Smooth muscle cell (in vitro differentiated cells): ENCODE measurements at regions not wholly inside any gene's neighbourhood (a gene's known extent, or its start where the extent isn't known, plus 50 kb on each side); places are given as distances from the start of the nearest gene placed in this dataset.

Experiments used
- DNase-seq: peaks from one replicate; lab custom pipeline; 2025; ENCODE audit not compliant: unreplicated experiment; lab: John Stamatoyannopoulos, UW
- H2AFZ ChIP-seq: fragments of 200-600 bp; sonication (generic); 2 replicates; pipeline ENCODE4 v1.6.0; 2016; ENCODE audit warnings: antibody characterized with exemption, low read depth, mild to moderate bottlenecking
- H3F3A ChIP-seq: fragments of 200-600 bp; sonication (generic); 2 replicates; pipeline ENCODE4 v1.6.0; 2017; ENCODE audit warnings: antibody characterized with exemption, low read depth
- H3K27ac ChIP-seq: fragments of 200-600 bp; sonication (generic); 2 replicates; pipeline ENCODE4 v1.5.1; 2016; ENCODE audit warnings: low read depth, mild to moderate bottlenecking
- H3K27me3 ChIP-seq: fragments of 200-600 bp; sonication (generic); 2 replicates; pipeline ENCODE4 v1.6.1; 2016; ENCODE audit warnings: low read depth, mild to moderate bottlenecking
- H3K36me3 ChIP-seq: fragments of 200-600 bp; sonication (generic); 2 replicates; pipeline ENCODE4 v1.5.1; 2016; ENCODE audit warnings: low read depth
- H3K4me1 ChIP-seq: fragments of 200-600 bp; sonication (generic); 2 replicates; pipeline ENCODE4 v1.5.1; 2016; ENCODE audit warnings: low read depth
- H3K4me2 ChIP-seq: fragments of 200-600 bp; sonication (generic); 2 replicates; pipeline ENCODE4 v1.6.0; 2016; ENCODE audit warnings: mild to moderate bottlenecking
- H3K4me3 ChIP-seq: fragments of 200-600 bp; sonication (generic); 2 replicates; pipeline ENCODE4 v1.5.1; 2016; ENCODE audit warnings: mild to moderate bottlenecking
- H3K79me2 ChIP-seq: fragments of 200-600 bp; sonication (generic); 2 replicates; pipeline ENCODE4 v1.6.0; 2016; ENCODE audit warnings: low read depth, mild to moderate bottlenecking
- H3K9ac ChIP-seq: fragments of 200-600 bp; sonication (generic); 2 replicates; pipeline ENCODE4 v1.6.0; 2016; ENCODE audit warnings: low read depth
- H3K9me3 ChIP-seq: fragments of 200-600 bp; sonication (generic); replicated peaks from 2 replicates; pipeline ENCODE4 v1.5.1; 2016; ENCODE audit warnings: low read depth
- H4K20me1 ChIP-seq: fragments of 200-600 bp; sonication (generic); 2 replicates; pipeline ENCODE4 v1.6.0; 2016; ENCODE audit warnings: low read depth
- WGBS: methylation state at CpG from one replicate; pipeline ENCODE4 v1.1.7; 2016; ENCODE audit warnings: low lambda C conversion rate; 5-methylcytosine and 5-hydroxymethylcytosine counted together
- TF ChIP-seq, protein P1 (sequence below): fragments of 200-600 bp; sonication (generic); IDR thresholded peaks from 2 replicates; pipeline ENCODE4 v1.5.1; 2017; ENCODE audit warnings: borderline replicate concordance, mild to moderate bottlenecking, antibody characterized with exemption; ENCODE audit not compliant: insufficient read depth, poor library complexity, severe bottlenecking

- Histone ChIP-seq H3K27ac (no peak overlapping the region), H3K4me3 (no peak overlapping the region), H3K79me2 (no peaks in the 10 kb centered on the region), H3K36me3 (no peaks in the 10 kb centered on the region), H4K20me1 (no peaks in the 10 kb centered on the region), H3K9me3 (no peaks in the 10 kb centered on the region), H3K27me3 (peaks cover 14% of the 10 kb centered on the region), H2AFZ (no peak overlapping the region), H3F3A (no peaks in the 10 kb centered on the region), H3K4me1 (no peaks in the 10 kb centered on the region), H3K4me2 (no peak overlapping the region), H3K9ac (no peak overlapping the region)
- TF ChIP-seq, protein P1, sequence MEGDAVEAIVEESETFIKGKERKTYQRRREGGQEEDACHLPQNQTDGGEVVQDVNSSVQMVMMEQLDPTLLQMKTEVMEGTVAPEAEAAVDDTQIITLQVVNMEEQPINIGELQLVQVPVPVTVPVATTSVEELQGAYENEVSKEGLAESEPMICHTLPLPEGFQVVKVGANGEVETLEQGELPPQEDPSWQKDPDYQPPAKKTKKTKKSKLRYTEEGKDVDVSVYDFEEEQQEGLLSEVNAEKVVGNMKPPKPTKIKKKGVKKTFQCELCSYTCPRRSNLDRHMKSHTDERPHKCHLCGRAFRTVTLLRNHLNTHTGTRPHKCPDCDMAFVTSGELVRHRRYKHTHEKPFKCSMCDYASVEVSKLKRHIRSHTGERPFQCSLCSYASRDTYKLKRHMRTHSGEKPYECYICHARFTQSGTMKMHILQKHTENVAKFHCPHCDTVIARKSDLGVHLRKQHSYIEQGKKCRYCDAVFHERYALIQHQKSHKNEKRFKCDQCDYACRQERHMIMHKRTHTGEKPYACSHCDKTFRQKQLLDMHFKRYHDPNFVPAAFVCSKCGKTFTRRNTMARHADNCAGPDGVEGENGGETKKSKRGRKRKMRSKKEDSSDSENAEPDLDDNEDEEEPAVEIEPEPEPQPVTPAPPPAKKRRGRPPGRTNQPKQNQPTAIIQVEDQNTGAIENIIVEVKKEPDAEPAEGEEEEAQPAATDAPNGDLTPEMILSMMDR = no peak
- 87% methylated on average over 8 of the region's 8 CpGs for WGBS
- no peak for DNase-seq
Measured at GRCh38 chr10:123554656-123555055, 111.5 kb upstream of the GPR26 start.

- H3K9ac ChIP-seq = no peak overlapping the region
- no peaks in the 10 kb centered on the region for H4K20me1 ChIP-seq
- H3K79me2 ChIP-seq = no peaks in the 10 kb centered on the region
- peaks cover 19% of the 10 kb centered on the region for H3K27me3 ChIP-seq
- no peaks in the 10 kb centered on the region for H3K36me3 ChIP-seq
- no peak for DNase-seq
- H3K4me3 ChIP-seq = no peak overlapping the region
- TF ChIP-seq, protein P1 = no peak
- no peak overlapping the region for H2AFZ ChIP-seq
- no peak overlapping the region for H3K27ac ChIP-seq
- no peaks in the 10 kb centered on the region for H3K4me1 ChIP-seq
- no peak overlapping the region for H3K4me2 ChIP-seq
- WGBS = 93% methylated on average over 4 of the region's 4 CpGs
- H3K9me3 ChIP-seq = no peaks in the 10 kb centered on the region
- H3F3A ChIP-seq = no peaks in the 10 kb centered on the region
Measured at GRCh38 chr10:123555616-123556015, 110.5 kb upstream of the GPR26 start.

GRCh38 chr10:123556049-123556448, 110.1 kb upstream of the GPR26 start:
- DNase-seq = no peak
- 95% methylated on average over 7 of the region's 7 CpGs for WGBS
- Histone ChIP-seq H3K9ac (no peak overlapping the region), H4K20me1 (no peaks in the 10 kb centered on the region), H3K4me2 (no peak overlapping the region), H3K36me3 (no peaks in the 10 kb centered on the region), H3K27me3 (peaks cover 19% of the 10 kb centered on the region), H3K79me2 (no peaks in the 10 kb centered on the region), H3K9me3 (no peaks in the 10 kb centered on the region), H3K27ac (no peak overlapping the region), H3F3A (no peaks in the 10 kb centered on the region), H3K4me1 (no peaks in the 10 kb centered on the region), H2AFZ (no peak overlapping the region), H3K4me3 (no peak overlapping the region)
- TF ChIP-seq, protein P1 = no peak

GRCh38 chr10:123556736-123557135, 109.4 kb upstream of the GPR26 start:
- DNase-seq = no peak
- TF ChIP-seq, protein P1 = no peak
- Histone ChIP-seq H3K4me2 (no peak overlapping the region), H3K9me3 (no peaks in the 10 kb centered on the region), H3K4me1 (no peaks in the 10 kb centered on the region), H3K9ac (no peak overlapping the region), H3K4me3 (no peak overlapping the region), H4K20me1 (no peaks in the 10 kb centered on the region), H3K79me2 (no peaks in the 10 kb centered on the region), H3K27ac (no peak overlapping the region), H3K27me3 (peaks cover 19% of the 10 kb centered on the region), H2AFZ (no peak overlapping the region), H3F3A (no peaks in the 10 kb centered on the region), H3K36me3 (no peaks in the 10 kb centered on the region)
- 89% methylated on average over 16 of the region's 16 CpGs for WGBS
